ENCODE measurements at regions not wholly inside any gene's neighbourhood (a gene's known extent, or its start where the extent isn't known, plus 50 kb on each side); places are given as distances from the start of the nearest gene placed in this dataset.

DNA sequence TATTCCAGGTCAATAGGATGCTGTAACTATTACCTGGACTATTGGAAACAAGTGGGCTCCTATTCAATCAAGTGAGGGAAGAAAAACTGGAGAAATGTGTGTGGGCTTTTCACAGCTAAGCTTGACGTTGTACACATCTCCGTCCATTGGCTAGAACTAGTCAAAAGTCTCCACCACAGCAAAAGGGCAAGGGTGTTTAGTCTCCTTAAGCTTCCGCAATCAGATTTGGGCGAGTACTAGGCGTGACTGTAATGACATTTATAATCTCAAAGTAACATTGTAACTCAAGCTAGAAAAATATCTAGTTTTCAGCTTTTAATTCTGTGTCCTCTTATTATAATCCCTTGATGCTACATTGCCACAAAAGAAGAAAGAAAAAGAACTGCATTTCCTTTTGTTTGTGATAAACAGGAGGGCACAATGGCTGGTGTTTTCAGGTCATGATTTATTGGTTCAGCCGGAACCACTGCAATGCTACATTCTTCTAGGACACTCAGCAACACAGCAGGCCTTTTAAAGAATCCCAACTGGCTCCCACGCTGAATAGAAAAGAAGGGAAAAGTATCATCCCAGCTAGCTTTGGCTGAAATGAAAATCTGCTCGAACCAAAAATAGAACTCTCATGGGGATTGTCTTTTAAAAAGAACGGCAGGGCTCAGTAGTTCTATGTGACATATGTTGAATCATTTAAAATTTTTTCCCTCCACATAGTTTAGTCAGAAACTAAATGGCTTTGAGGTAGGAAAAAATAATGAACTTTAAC, 387.7 kb downstream of the BTBD3 start:
- TF ChIP-seq, protein P1, sequence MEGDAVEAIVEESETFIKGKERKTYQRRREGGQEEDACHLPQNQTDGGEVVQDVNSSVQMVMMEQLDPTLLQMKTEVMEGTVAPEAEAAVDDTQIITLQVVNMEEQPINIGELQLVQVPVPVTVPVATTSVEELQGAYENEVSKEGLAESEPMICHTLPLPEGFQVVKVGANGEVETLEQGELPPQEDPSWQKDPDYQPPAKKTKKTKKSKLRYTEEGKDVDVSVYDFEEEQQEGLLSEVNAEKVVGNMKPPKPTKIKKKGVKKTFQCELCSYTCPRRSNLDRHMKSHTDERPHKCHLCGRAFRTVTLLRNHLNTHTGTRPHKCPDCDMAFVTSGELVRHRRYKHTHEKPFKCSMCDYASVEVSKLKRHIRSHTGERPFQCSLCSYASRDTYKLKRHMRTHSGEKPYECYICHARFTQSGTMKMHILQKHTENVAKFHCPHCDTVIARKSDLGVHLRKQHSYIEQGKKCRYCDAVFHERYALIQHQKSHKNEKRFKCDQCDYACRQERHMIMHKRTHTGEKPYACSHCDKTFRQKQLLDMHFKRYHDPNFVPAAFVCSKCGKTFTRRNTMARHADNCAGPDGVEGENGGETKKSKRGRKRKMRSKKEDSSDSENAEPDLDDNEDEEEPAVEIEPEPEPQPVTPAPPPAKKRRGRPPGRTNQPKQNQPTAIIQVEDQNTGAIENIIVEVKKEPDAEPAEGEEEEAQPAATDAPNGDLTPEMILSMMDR (IDR thresholded peaks at IDR 0.05): no peak
- no peak for TF ChIP-seq POLR2A (IDR thresholded peaks at IDR 0.05)
